SK-N-MC (cell line): ENCODE measurements at regions not wholly inside any gene's neighbourhood (a gene's known extent, or its start where the extent isn't known, plus 50 kb on each side); places are given as distances from the start of the nearest gene placed in this dataset.

ENCODE experiments used
- EZH2 ChIP-seq: fragments of 200-600 bp; sonication (generic); IDR thresholded peaks from one replicate; pipeline ENCODE4 v1.6.1; 2017; ENCODE audit warnings: antibody characterized with exemption
- FOXP2 ChIP-seq: optimal IDR thresholded peaks from 2 replicates; pipeline ENCODE3; 2011; ENCODE audit warnings: mild to moderate bottlenecking, moderate library complexity; ENCODE audit not compliant: insufficient read depth; ENCODE audit errors: extremely low read length, control extremely low read depth
- POLR2AphosphoS5 ChIP-seq: IDR thresholded peaks from 2 replicates; pipeline ENCODE4 v1.6.1; 2012; ENCODE audit warnings: mild to moderate bottlenecking, low read depth, low read length, borderline replicate concordance

GRCh38 chr4:58543465-58543864, 1433.3 kb upstream of the IGFBP7 start:
- TF ChIP-seq POLR2AphosphoS5 (no peak), EZH2 (no peak), FOXP2 (no peak)
